ENCODE measurements at regions not wholly inside any gene's neighbourhood (a gene's known extent, or its start where the extent isn't known, plus 50 kb on each side); places are given as distances from the start of the nearest gene placed in this dataset.

DNA sequence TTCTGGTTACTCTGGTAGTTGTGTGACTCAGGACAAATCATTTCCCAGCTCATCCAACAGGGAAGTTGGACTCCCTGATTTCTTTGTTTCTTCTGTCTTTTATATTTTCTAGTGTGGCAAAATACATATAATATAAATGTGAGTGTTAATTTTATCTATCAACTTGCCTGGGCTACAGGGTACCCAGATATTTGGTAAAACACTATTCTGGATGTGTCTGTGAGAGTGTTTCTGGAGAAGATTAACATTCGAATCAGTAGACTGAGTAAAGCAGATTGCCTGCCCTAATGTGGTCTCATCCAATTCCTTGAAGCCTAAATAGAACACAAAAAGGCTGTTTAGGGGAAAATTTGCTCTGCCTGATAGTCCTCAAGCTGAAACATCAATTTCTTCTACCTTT, 91.1 kb upstream of the EPCAM start:
- TF ChIP-seq CTCF (IDR thresholded peaks at IDR 0.05) = no peak
- no peak for DNase-seq (ENCODE audit: low spot score)
- Histone ChIP-seq H3K27ac (no peak overlapping the region), H3K4me3 (no peak overlapping the region)

DNA sequence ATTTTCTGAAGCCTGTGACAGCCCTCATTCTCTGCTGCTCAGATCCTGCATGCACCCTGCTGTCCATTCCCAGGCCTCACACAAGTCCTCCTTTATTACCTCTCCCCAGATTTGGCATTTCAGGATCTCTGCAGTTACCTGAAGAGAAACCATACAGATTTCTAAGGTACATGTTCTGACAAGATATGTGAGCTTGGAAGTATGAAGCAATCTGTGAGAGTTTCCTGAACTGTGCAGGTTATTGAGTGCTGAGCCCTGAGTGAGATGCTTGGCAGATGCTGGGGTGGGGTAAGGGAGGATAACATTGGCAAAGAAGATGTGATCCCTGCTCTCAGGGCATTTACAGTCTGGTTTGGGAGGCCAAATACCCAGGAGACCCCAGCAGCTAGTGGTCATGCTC, 91.9 kb upstream of the EPCAM start:
- no peak for DNase-seq (ENCODE audit: low spot score)
- no peak for TF ChIP-seq CTCF (IDR thresholded peaks at IDR 0.05)
- no peak overlapping the region for H3K27ac ChIP-seq
- H3K4me3 ChIP-seq = no peak overlapping the region

GRCh38 chr2:47276061-47276460, 93.0 kb upstream of the EPCAM start:
- no peak overlapping the region for H3K27ac ChIP-seq
- TF ChIP-seq CTCF (IDR thresholded peaks at IDR 0.05) = no peak
- DNase-seq (ENCODE audit: low spot score) = no peak
- H3K4me3 ChIP-seq = no peak overlapping the region

GRCh38 chr2:47274054-47274782, 94.9 kb upstream of the EPCAM start:
- TF ChIP-seq CTCF (IDR thresholded peaks at IDR 0.05) = no peak
- H3K4me3 ChIP-seq = no peak overlapping the region
- no peak for DNase-seq (ENCODE audit: low spot score)
- H3K27ac ChIP-seq = peak overlapping the region; percentile 83

GRCh38 chr2:47272905-47273758, 96.0 kb upstream of the EPCAM start:
- Histone ChIP-seq H3K27ac (peak overlapping the region; percentile 41 to 83), H3K4me3 (no peak overlapping the region)
- no peak for DNase-seq (ENCODE audit: low spot score)
- TF ChIP-seq CTCF (IDR thresholded peaks at IDR 0.05) = no peak

GRCh38 chr2:47272031-47272864, 95.9 kb upstream of the CALM2 start:
- H3K4me3 ChIP-seq = peak overlapping the region; percentile 63
- peak overlapping the region; percentile 41 to 83 for H3K27ac ChIP-seq
- TF ChIP-seq CTCF (IDR thresholded peaks at IDR 0.05) = peak; percentile 97
- peak; percentile 79 for DNase-seq (ENCODE audit: low spot score)
